Activated naive CD4-positive, alpha-beta T cell treated with anti-CD3 and anti-CD28 coated beads, Interleukin-2, amount 50 U/mL, for 24 hours (primary cell): ENCODE measurements at regions not wholly inside any gene's neighbourhood (a gene's known extent, or its start where the extent isn't known, plus 50 kb on each side); places are given as distances from the start of the nearest gene placed in this dataset.

Experiments
- H3K27ac Mint-ChIP-seq: one replicate; pipeline ENCODE4 v1.8.0; 2021; ENCODE audit warnings: mild to moderate bottlenecking, mixed read lengths
- H3K27me3 Mint-ChIP-seq: one replicate; pipeline ENCODE4 v1.8.0; 2021; ENCODE audit warnings: mixed read lengths
- H3K36me3 Mint-ChIP-seq: one replicate; pipeline ENCODE4 v1.8.0; 2021; ENCODE audit warnings: mixed read lengths
- H3K4me1 Mint-ChIP-seq: one replicate; pipeline ENCODE4 v1.8.0; 2021; ENCODE audit warnings: mixed read lengths
- H3K4me3 Mint-ChIP-seq: one replicate; pipeline ENCODE4 v1.8.0; 2021; ENCODE audit warnings: mild to moderate bottlenecking, mixed read lengths
- H3K9me3 Mint-ChIP-seq: one replicate; pipeline ENCODE4 v1.8.0; 2021; ENCODE audit warnings: mixed read lengths

GRCh38 chr5:72760259-72760658 is 56.2 kb upstream of the TNPO1 start:
- no peaks in the 10 kb centered on the region for H3K4me1 Mint-ChIP-seq
- no peaks in the 10 kb centered on the region for H3K36me3 Mint-ChIP-seq
- H3K27ac Mint-ChIP-seq = no peak overlapping the region
- peaks cover 13% of the 10 kb centered on the region for H3K27me3 Mint-ChIP-seq
- H3K9me3 Mint-ChIP-seq = no peaks in the 10 kb centered on the region
- H3K4me3 Mint-ChIP-seq = no peak overlapping the region

GRCh38 chr5:72752909-72753308 is 63.6 kb upstream of the TNPO1 start:
- no peaks in the 10 kb centered on the region for H3K9me3 Mint-ChIP-seq
- no peaks in the 10 kb centered on the region for H3K4me1 Mint-ChIP-seq
- H3K27ac Mint-ChIP-seq = no peak overlapping the region
- H3K36me3 Mint-ChIP-seq = no peaks in the 10 kb centered on the region
- peaks cover 5% of the 10 kb centered on the region for H3K27me3 Mint-ChIP-seq
- no peak overlapping the region for H3K4me3 Mint-ChIP-seq

GRCh38 chr5:72749362-72749997 is 67.0 kb upstream of the TNPO1 start:
- Mint-ChIP-seq H3K4me3 (no peak overlapping the region), H3K27ac (no peak overlapping the region), H3K9me3 (no peaks in the 10 kb centered on the region), H3K27me3 (peaks cover 1% of the 10 kb centered on the region), H3K36me3 (peaks cover 1% of the 10 kb centered on the region), H3K4me1 (no peaks in the 10 kb centered on the region)

- H3K4me1 Mint-ChIP-seq = no peaks in the 10 kb centered on the region
- H3K4me3 Mint-ChIP-seq = no peak overlapping the region
- H3K9me3 Mint-ChIP-seq = no peaks in the 10 kb centered on the region
- H3K36me3 Mint-ChIP-seq = peaks cover 1% of the 10 kb centered on the region
- peaks cover 8% of the 10 kb centered on the region for H3K27me3 Mint-ChIP-seq
- H3K27ac Mint-ChIP-seq = no peak overlapping the region
Measured at GRCh38 chr5:72747826-72748225, 68.6 kb upstream of the TNPO1 start.

- H3K4me3 Mint-ChIP-seq = no peak overlapping the region
- no peaks in the 10 kb centered on the region for H3K4me1 Mint-ChIP-seq
- H3K27me3 Mint-ChIP-seq = peaks cover 9% of the 10 kb centered on the region
- H3K27ac Mint-ChIP-seq = no peak overlapping the region
- H3K9me3 Mint-ChIP-seq = no peaks in the 10 kb centered on the region
- H3K36me3 Mint-ChIP-seq = peaks cover 1% of the 10 kb centered on the region
Measured at GRCh38 chr5:72746736-72747135, 69.7 kb upstream of the TNPO1 start.

- no peak overlapping the region for H3K4me3 Mint-ChIP-seq
- H3K36me3 Mint-ChIP-seq = peaks cover 1% of the 10 kb centered on the region
- H3K4me1 Mint-ChIP-seq = no peaks in the 10 kb centered on the region
- H3K9me3 Mint-ChIP-seq = no peaks in the 10 kb centered on the region
- peaks cover 9% of the 10 kb centered on the region for H3K27me3 Mint-ChIP-seq
- no peak overlapping the region for H3K27ac Mint-ChIP-seq
Measured at GRCh38 chr5:72744136-72744535, 72.3 kb upstream of the TNPO1 start.

- Mint-ChIP-seq H3K4me1 (no peaks in the 10 kb centered on the region), H3K9me3 (no peaks in the 10 kb centered on the region), H3K27me3 (peaks cover 11% of the 10 kb centered on the region), H3K36me3 (peaks cover 1% of the 10 kb centered on the region), H3K4me3 (no peak overlapping the region), H3K27ac (no peak overlapping the region)
Measured at GRCh38 chr5:72741805-72742204, 74.7 kb upstream of the TNPO1 start.

- Mint-ChIP-seq H3K9me3 (no peaks in the 10 kb centered on the region), H3K4me3 (no peak overlapping the region), H3K27me3 (peaks cover 2% of the 10 kb centered on the region), H3K36me3 (no peaks in the 10 kb centered on the region), H3K27ac (no peak overlapping the region), H3K4me1 (no peaks in the 10 kb centered on the region)
Measured at GRCh38 chr5:72733810-72734209, 82.7 kb upstream of the TNPO1 start.

- Mint-ChIP-seq H3K36me3 (no peaks in the 10 kb centered on the region), H3K27me3 (peaks cover 9% of the 10 kb centered on the region), H3K27ac (no peak overlapping the region), H3K4me3 (no peak overlapping the region), H3K4me1 (no peaks in the 10 kb centered on the region), H3K9me3 (no peaks in the 10 kb centered on the region)
Measured at GRCh38 chr5:72723581-72723980, 92.9 kb upstream of the TNPO1 start.

GRCh38 chr5:72722792-72723452 is 93.5 kb upstream of the TNPO1 start:
- no peak overlapping the region for H3K27ac Mint-ChIP-seq
- no peaks in the 10 kb centered on the region for H3K4me1 Mint-ChIP-seq
- H3K4me3 Mint-ChIP-seq = no peak overlapping the region
- H3K9me3 Mint-ChIP-seq = no peaks in the 10 kb centered on the region
- H3K27me3 Mint-ChIP-seq = peaks cover 9% of the 10 kb centered on the region
- no peaks in the 10 kb centered on the region for H3K36me3 Mint-ChIP-seq

- H3K4me3 Mint-ChIP-seq = no peak overlapping the region
Measured at GRCh38 chr5:72721844-72722243, 94.6 kb upstream of the TNPO1 start.

GRCh38 chr5:72720205-72720604 is 96.3 kb upstream of the TNPO1 start:
- Mint-ChIP-seq H3K27ac (no peak overlapping the region), H3K4me3 (no peak overlapping the region), H3K9me3 (no peaks in the 10 kb centered on the region)

More at GRCh38 chr5:72721844-72722243, 94.6 kb upstream of the TNPO1 start:
- Mint-ChIP-seq H3K27me3 (peaks cover 9% of the 10 kb centered on the region), H3K27ac (no peak overlapping the region), H3K9me3 (no peaks in the 10 kb centered on the region), H3K36me3 (no peaks in the 10 kb centered on the region), H3K4me1 (no peaks in the 10 kb centered on the region)

GRCh38 chr5:72711351-72711750 is 105.1 kb upstream of the TNPO1 start:
- no peaks in the 10 kb centered on the region for H3K36me3 Mint-ChIP-seq
- no peak overlapping the region for H3K27ac Mint-ChIP-seq
- H3K4me1 Mint-ChIP-seq = no peaks in the 10 kb centered on the region
- no peaks in the 10 kb centered on the region for H3K9me3 Mint-ChIP-seq
- H3K27me3 Mint-ChIP-seq = peaks cover 25% of the 10 kb centered on the region
- H3K4me3 Mint-ChIP-seq = no peak overlapping the region

More at GRCh38 chr5:72720205-72720604, 96.3 kb upstream of the TNPO1 start:
- no peaks in the 10 kb centered on the region for H3K4me1 Mint-ChIP-seq
- peaks cover 9% of the 10 kb centered on the region for H3K27me3 Mint-ChIP-seq
- no peaks in the 10 kb centered on the region for H3K36me3 Mint-ChIP-seq

- Mint-ChIP-seq H3K9me3 (no peaks in the 10 kb centered on the region), H3K4me3 (no peak overlapping the region), H3K36me3 (no peaks in the 10 kb centered on the region), H3K4me1 (no peaks in the 10 kb centered on the region), H3K27me3 (peaks cover 25% of the 10 kb centered on the region), H3K27ac (no peak overlapping the region)
Measured at GRCh38 chr5:72709341-72709740, 107.1 kb upstream of the TNPO1 start.

GRCh38 chr5:72705178-72705577 is 111.3 kb upstream of the TNPO1 start:
- Mint-ChIP-seq H3K27ac (no peak overlapping the region), H3K27me3 (peaks cover 18% of the 10 kb centered on the region), H3K9me3 (no peaks in the 10 kb centered on the region), H3K36me3 (no peaks in the 10 kb centered on the region), H3K4me1 (no peaks in the 10 kb centered on the region), H3K4me3 (no peak overlapping the region)

- Mint-ChIP-seq H3K9me3 (no peaks in the 10 kb centered on the region), H3K4me1 (no peaks in the 10 kb centered on the region), H3K36me3 (no peaks in the 10 kb centered on the region), H3K4me3 (no peak overlapping the region), H3K27me3 (peaks cover 11% of the 10 kb centered on the region), H3K27ac (no peak overlapping the region)
Measured at GRCh38 chr5:72703876-72704275, 112.6 kb upstream of the TNPO1 start.
